ENCODE measurements at regions not wholly inside any gene's neighbourhood (a gene's known extent, or its start where the extent isn't known, plus 50 kb on each side); places are given as distances from the start of the nearest gene placed in this dataset.
A peak's percentile ranks its signal among the peaks of the same experiment; 100 is the strongest.

DNA sequence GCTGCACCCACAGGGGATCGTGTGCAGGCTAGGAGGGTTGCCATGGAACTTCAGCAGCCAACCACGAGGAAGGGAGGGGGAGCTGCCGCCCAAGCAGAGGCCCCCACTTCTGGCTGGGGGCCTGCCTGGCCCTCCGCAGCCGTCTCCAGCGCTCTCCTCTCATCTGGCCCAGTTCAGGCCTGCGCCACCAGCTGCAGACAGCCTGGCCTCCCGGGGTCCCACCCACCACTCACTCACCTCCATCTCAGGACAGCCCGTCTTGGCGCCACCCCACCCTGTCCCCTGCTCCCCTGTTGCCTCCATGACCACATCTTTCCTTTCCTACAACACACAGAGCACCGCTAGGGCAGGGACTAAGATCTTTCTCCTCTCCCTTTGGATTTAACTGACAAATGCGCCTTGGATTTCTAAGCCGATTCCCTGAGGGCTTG is 98.7 kb downstream of the ANKRD60 start:
- DNase-seq = no peak
- no peaks in the 10 kb centered on the region for H3K27me3 ChIP-seq (ENCODE audit: control insufficient read depth, insufficient read depth, low read length, poor library complexity, severe bottlenecking)
- peaks cover 14% of the 10 kb centered on the region for H3K4me1 Mint-ChIP-seq
- peaks cover 2% of the 10 kb centered on the region for H3K27me3 Mint-ChIP-seq (ENCODE audit: insufficient read depth)
- TF ChIP-seq CTCF (conservative IDR thresholded peaks at IDR 0.05) = no peak
- no peaks in the 10 kb centered on the region for H3K36me3 Mint-ChIP-seq (ENCODE audit: low read depth)
- H3K9ac ChIP-seq (ENCODE audit: extremely low read depth, low read length, poor library complexity, severe bottlenecking) = no peak overlapping the region
- no peak overlapping the region for H3K4me3 ChIP-seq (ENCODE audit: low read length)
- WGBS, 2 experiments (ENCODE audit: insufficient coverage in 1 of 2, insufficient read length in 1 of 2) = 83 to 85% methylated on average over 6 to 13 of the region's 13 CpGs
- H3K9me3 Mint-ChIP-seq = peaks cover 7% of the 10 kb centered on the region
- H3K27ac ChIP-seq (ENCODE audit: low read depth, low read length) = peak overlapping the region; percentile 60
- no peak overlapping the region for H3K4me3 Mint-ChIP-seq
- H3K36me3 ChIP-seq (ENCODE audit: control insufficient read depth, insufficient read depth, low read length) = no peaks in the 10 kb centered on the region
- H3K27ac Mint-ChIP-seq = no peak overlapping the region
- H3K4me1 ChIP-seq (ENCODE audit: control insufficient read depth, insufficient read depth, low read length) = no peaks in the 10 kb centered on the region
- no peaks in the 10 kb centered on the region for H3K9me3 ChIP-seq (ENCODE audit: control insufficient read depth, low read length)

DNA sequence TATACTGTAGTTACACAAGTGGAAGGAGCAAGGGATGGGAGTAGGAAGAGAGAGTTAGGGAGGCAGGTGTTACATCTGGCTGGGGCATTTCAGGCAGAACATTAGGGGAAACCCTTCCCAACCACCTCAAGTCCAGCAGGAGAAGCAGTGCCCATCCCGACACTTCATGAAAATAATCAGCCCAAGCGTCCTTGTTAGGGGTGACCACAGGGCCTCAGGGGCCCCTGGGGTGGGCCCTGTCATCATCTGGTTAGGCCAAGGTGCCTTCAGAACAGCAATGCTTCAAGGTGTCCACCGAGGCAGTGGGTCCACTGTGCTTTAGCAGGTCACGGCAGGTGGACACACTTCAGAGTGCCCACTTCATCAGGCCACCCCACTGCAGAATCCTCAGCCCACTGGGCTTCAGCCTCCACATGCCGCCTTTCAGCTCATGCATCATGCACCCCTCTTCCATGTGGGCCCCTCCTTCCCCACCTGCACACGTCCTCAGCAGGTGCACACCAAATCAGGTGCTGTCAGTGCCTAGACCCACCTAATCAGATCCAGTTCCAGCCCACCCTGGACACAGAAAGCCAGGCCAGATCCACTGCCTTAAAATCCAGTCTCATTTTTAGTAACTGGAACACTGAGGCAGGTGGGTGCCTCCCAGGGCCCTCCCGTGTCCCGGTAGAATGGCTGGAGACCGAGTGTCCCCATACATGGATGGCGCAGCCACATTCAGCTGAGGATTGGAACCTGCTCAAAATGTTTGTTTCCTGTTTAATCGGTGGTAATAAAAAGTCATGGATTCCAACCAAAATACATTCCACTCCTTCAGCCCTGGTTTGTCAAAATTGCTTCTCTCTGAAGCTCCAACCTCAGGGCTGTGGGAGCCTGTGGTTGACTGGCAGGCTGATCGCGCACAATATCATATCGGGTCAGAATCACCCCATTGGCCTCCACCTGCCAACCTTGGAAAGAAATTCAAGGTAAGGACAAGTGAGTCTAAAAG is 99.5 kb downstream of the ANKRD60 start:
- no peak for DNase-seq
- no peaks in the 10 kb centered on the region for H3K4me1 ChIP-seq (ENCODE audit: control insufficient read depth, insufficient read depth, low read length)
- H3K27me3 Mint-ChIP-seq (ENCODE audit: insufficient read depth) = peaks cover 4% of the 10 kb centered on the region
- no peak overlapping the region for H3K4me3 Mint-ChIP-seq
- peaks cover 14% of the 10 kb centered on the region for H3K4me1 Mint-ChIP-seq
- no peak overlapping the region for H3K27ac ChIP-seq (ENCODE audit: low read depth, low read length)
- no peak overlapping the region for H3K9ac ChIP-seq (ENCODE audit: extremely low read depth, low read length, poor library complexity, severe bottlenecking)
- H3K4me3 ChIP-seq (ENCODE audit: low read length) = no peak overlapping the region
- H3K27me3 ChIP-seq (ENCODE audit: control insufficient read depth, insufficient read depth, low read length, poor library complexity, severe bottlenecking) = no peaks in the 10 kb centered on the region
- no peaks in the 10 kb centered on the region for H3K36me3 ChIP-seq (ENCODE audit: control insufficient read depth, insufficient read depth, low read length)
- 91 to 96% methylated on average over 10 to 14 of the region's 14 CpGs for WGBS, 2 experiments (ENCODE audit: insufficient coverage in 1 of 2, insufficient read length in 1 of 2)
- H3K36me3 Mint-ChIP-seq (ENCODE audit: low read depth) = no peaks in the 10 kb centered on the region
- TF ChIP-seq CTCF (conservative IDR thresholded peaks at IDR 0.05) = no peak
- no peak overlapping the region for H3K27ac Mint-ChIP-seq
- H3K9me3 Mint-ChIP-seq = peaks cover 7% of the 10 kb centered on the region
- H3K9me3 ChIP-seq (ENCODE audit: control insufficient read depth, low read length) = no peaks in the 10 kb centered on the region

GRCh38 chr20:58127701-58128111 is 100.7 kb downstream of the ANKRD60 start:
- no peaks in the 10 kb centered on the region for H3K36me3 ChIP-seq (ENCODE audit: control insufficient read depth, insufficient read depth, low read length)
- H3K27me3 ChIP-seq (ENCODE audit: control insufficient read depth, insufficient read depth, low read length, poor library complexity, severe bottlenecking) = no peaks in the 10 kb centered on the region
- no peak overlapping the region for H3K27ac Mint-ChIP-seq
- no peaks in the 10 kb centered on the region for H3K36me3 Mint-ChIP-seq (ENCODE audit: low read depth)
- H3K9ac ChIP-seq (ENCODE audit: extremely low read depth, low read length, poor library complexity, severe bottlenecking) = no peak overlapping the region
- no peak overlapping the region for H3K4me3 Mint-ChIP-seq
- peaks cover 7% of the 10 kb centered on the region for H3K9me3 Mint-ChIP-seq
- H3K4me1 Mint-ChIP-seq = peaks cover 14% of the 10 kb centered on the region
- DNase-seq = no peak
- peaks cover 6% of the 10 kb centered on the region for H3K27me3 Mint-ChIP-seq (ENCODE audit: insufficient read depth)
- WGBS, 2 experiments (ENCODE audit: insufficient coverage in 1 of 2, insufficient read length in 1 of 2) = 74 to 80% methylated on average over 6 of the region's 6 CpGs
- H3K4me1 ChIP-seq (ENCODE audit: control insufficient read depth, insufficient read depth, low read length) = no peaks in the 10 kb centered on the region
- H3K4me3 ChIP-seq (ENCODE audit: low read length) = no peak overlapping the region
- peak overlapping the region; percentile 7 for H3K27ac ChIP-seq (ENCODE audit: low read depth, low read length)
- no peak for TF ChIP-seq CTCF (conservative IDR thresholded peaks at IDR 0.05)
- H3K9me3 ChIP-seq (ENCODE audit: control insufficient read depth, low read length) = no peaks in the 10 kb centered on the region

All from endodermal cell (in vitro differentiated cells).